T-cell (primary cell): ENCODE measurements at regions not wholly inside any gene's neighbourhood (a gene's known extent, or its start where the extent isn't known, plus 50 kb on each side); places are given as distances from the start of the nearest gene placed in this dataset.

Experiments used
- ATAC-seq, 4 experiments: fragments of 200-7000 bp in 3 of 4; fragments of 150-1000 bp in 1 of 4; cut with Tn5 transposase; replicated peaks in 1 of 4; 1 replicate in 3 of 4; 2 replicates in 1 of 4; pipeline ENCODE4 v1.10.0; 2021; ENCODE audit warnings: moderate library complexity in 3 of 4, mild to moderate bottlenecking in 2 of 4, moderate number of reproducible peaks in 1 of 4
- CTCF ChIA-PET, 2 donors: fragments of 300-600 bp; sonication (Branson Sonifier 250); formaldehyde crosslinking; loops; one replicate each; lab custom pipeline; 2022; ENCODE audit warnings: antibody characterized with exemption in 2 of 2; lab: Charles Lee
- POLR2A ChIA-PET, 2 donors: fragments of 300-600 bp; sonication (Branson Sonifier 250); formaldehyde crosslinking; loops; one replicate each; lab custom pipeline; 2022; ENCODE audit warnings: antibody characterized with exemption in 2 of 2; lab: Charles Lee
- DNase-seq, 35 experiments: peaks; one replicate each; pipeline versions ENCODE4 v3.0.0 to v3.0.0-alpha.2; 2013 to 2023
- H3K27ac ChIP-seq: one replicate; pipeline ENCODE4 v1.5.1; 2013; ENCODE audit warnings: low read length
- H3K27me3 ChIP-seq, 2 experiments: replicated peaks in 1 of 2; 1 replicate in 1 of 2; 2 replicates in 1 of 2; pipeline versions ENCODE4 v1.6.1 to v1.7.0; 2013; ENCODE audit warnings: low read length in 1 of 2, mixed read lengths in 1 of 2; ENCODE audit not compliant: control insufficient read depth in 2 of 2, insufficient read depth in 2 of 2; ENCODE audit errors: extremely low read depth in 1 of 2
- H3K36me3 ChIP-seq, 2 donors: 1 replicate in 1 of 2; 2 replicates in 1 of 2; pipeline versions ENCODE4 v1.6.1 to v1.7.0; 2013; ENCODE audit warnings: low read length in 1 of 2; ENCODE audit not compliant: control insufficient read depth in 2 of 2, insufficient read depth in 1 of 2; ENCODE audit errors: extremely low read depth in 1 of 2
- H3K4me1 ChIP-seq, 2 experiments: 1 replicate in 1 of 2; 2 replicates in 1 of 2; pipeline versions ENCODE4 v1.6.1 to v1.7.0; 2013; ENCODE audit warnings: low read length in 2 of 2, mixed read lengths in 1 of 2; ENCODE audit not compliant: insufficient read depth in 2 of 2, control insufficient read depth in 1 of 2; ENCODE audit errors: extremely low read depth in 1 of 2
- H3K4me3 ChIP-seq, 2 donors: 1 replicate in 1 of 2; 2 replicates in 1 of 2; pipeline versions ENCODE4 v1.5.1 to v1.7.0; 2013; ENCODE audit warnings: mild to moderate bottlenecking in 2 of 2, low read length in 1 of 2, moderate library complexity in 1 of 2; ENCODE audit not compliant: control insufficient read depth in 1 of 2; ENCODE audit errors: extremely low read depth in 1 of 2
- H3K9me3 ChIP-seq: 2 replicates; pipeline ENCODE4 v1.7.0; 2013
- H3K27ac Mint-ChIP-seq, 2 donors: one replicate each; pipeline ENCODE4 v1.8.0; 2020 to 2021; ENCODE audit warnings: mild to moderate bottlenecking in 2 of 2, mixed read lengths in 2 of 2
- H3K27me3 Mint-ChIP-seq, 2 donors: one replicate each; pipeline ENCODE4 v1.8.0; 2021 to 2022; ENCODE audit warnings: mixed read lengths in 2 of 2
- H3K36me3 Mint-ChIP-seq: one replicate; pipeline ENCODE4 v1.8.0; 2021; ENCODE audit warnings: mixed read lengths
- H3K4me1 Mint-ChIP-seq, 3 donors: one replicate each; pipeline ENCODE4 v1.8.0; 2020 to 2022; ENCODE audit warnings: mixed read lengths in 3 of 3, mild to moderate bottlenecking in 1 of 3
- H3K4me3 Mint-ChIP-seq, 3 donors: one replicate each; pipeline ENCODE4 v1.8.0; 2020 to 2022; ENCODE audit warnings: mild to moderate bottlenecking in 3 of 3, mixed read lengths in 3 of 3, moderate library complexity in 3 of 3
- H3K9me3 Mint-ChIP-seq, 3 donors: one replicate each; pipeline ENCODE4 v1.8.0; 2020 to 2022; ENCODE audit warnings: mixed read lengths in 3 of 3
- WGBS: methylation state at CpG from one replicate; pipeline ENCODE4 v1.1.5; 2013; ENCODE audit warnings: missing lambda C conversion rate; ENCODE audit not compliant: insufficient coverage; 5-methylcytosine and 5-hydroxymethylcytosine counted together

DNA sequence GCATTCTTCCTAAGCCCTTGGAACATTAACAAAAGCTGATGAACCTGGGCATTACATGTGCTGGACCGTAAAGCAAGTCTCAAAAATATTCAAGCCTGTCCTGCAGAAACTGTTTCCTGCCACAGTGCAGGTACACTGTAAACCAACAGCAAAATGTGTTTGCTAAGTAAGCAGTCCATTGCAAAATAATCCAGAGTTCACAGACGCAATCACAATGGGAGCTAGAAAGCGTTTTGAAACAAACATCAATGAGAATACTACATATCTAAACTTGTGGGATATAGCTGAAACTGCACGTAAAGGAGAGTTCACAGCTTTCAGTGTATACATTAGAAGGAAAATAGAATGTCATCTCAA, 61.6 kb downstream of the RGS12 start:
- H3K4me3 Mint-ChIP-seq, result no peak overlapping the region
- ChIA-PET CTCF (no interaction called here), POLR2A (no interaction called here)
- H3K9me3 Mint-ChIP-seq, result peaks cover 0 to 15% (median 5%) of the 10 kb centered on the region in 3 donors
- no peaks in the 10 kb centered on the region for H3K4me1 ChIP-seq
- H3K36me3 Mint-ChIP-seq, result peaks cover 5% of the 10 kb centered on the region
- H3K9me3 ChIP-seq, result peaks cover 7% of the 10 kb centered on the region
- no peaks in the 10 kb centered on the region for H3K27me3 Mint-ChIP-seq
- ATAC-seq (no peak), DNase-seq (no peak)
- peaks cover 18 to 35% (median 25%) of the 10 kb centered on the region in 3 donors for H3K4me1 Mint-ChIP-seq
- no peak overlapping the region for H3K4me3 ChIP-seq
- no peaks in the 10 kb centered on the region for H3K27me3 ChIP-seq
- 92% methylated on average over 1 of the region's 4 CpGs for WGBS
- H3K36me3 ChIP-seq, result peaks cover 0 to 5% of the 10 kb centered on the region in 2 donors
- no peak overlapping the region for H3K27ac Mint-ChIP-seq
- no peak overlapping the region for H3K27ac ChIP-seq

DNA sequence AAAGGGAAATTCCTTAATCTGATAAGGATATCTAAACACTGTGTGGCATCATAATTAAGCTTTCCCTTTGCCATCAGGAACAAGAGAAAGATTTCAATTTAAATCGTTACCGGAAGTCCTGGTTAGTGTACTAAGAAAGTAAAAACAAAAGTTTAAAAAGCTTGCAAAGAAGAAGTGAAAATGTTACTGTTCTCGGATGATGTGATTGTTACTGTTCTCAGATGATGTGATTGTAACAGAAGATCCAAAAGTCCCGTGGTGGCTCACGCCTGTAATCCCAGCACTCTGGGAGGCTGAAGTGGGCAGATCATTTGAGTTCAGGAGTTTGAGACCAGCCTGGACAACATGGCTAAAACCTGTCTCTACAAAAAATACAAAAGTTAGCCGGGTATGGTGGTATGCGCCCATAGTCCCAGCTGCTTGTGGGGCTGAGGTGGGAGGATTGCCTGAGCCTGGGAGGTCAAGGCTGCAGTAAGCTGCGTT, 62.5 kb downstream of the RGS12 start:
- peaks cover 0 to 5% of the 10 kb centered on the region in 2 donors for H3K36me3 ChIP-seq
- H3K27me3 Mint-ChIP-seq, result no peaks in the 10 kb centered on the region
- peak overlapping the region in 1 of 3 donors; percentile 46 for H3K4me3 Mint-ChIP-seq
- peak overlapping the region; percentile 16 to 73 for H3K27ac Mint-ChIP-seq
- no peaks in the 10 kb centered on the region for H3K27me3 ChIP-seq
- peaks cover 5% of the 10 kb centered on the region for H3K36me3 Mint-ChIP-seq
- no peak for DNase-seq
- H3K9me3 Mint-ChIP-seq, result peaks cover 0 to 15% (median 5%) of the 10 kb centered on the region in 3 donors
- ATAC-seq, result no peak
- peaks cover 7% of the 10 kb centered on the region for H3K9me3 ChIP-seq
- no peak overlapping the region for H3K4me3 ChIP-seq
- no peaks in the 10 kb centered on the region for H3K4me1 ChIP-seq
- CTCF ChIA-PET, result interaction anchor here in 1 of 2 donors (1.0 kb wide), 1 partner anchor 125 kb away, joined by 3 read pairs; no protein-coding TSS in a partner anchor
- peaks cover 22 to 42% (median 25%) of the 10 kb centered on the region in 3 donors for H3K4me1 Mint-ChIP-seq
- POLR2A ChIA-PET, result no interaction called here
- H3K27ac ChIP-seq, result no peak overlapping the region
- WGBS, result 65% methylated on average over 5 of the region's 8 CpGs

DNA sequence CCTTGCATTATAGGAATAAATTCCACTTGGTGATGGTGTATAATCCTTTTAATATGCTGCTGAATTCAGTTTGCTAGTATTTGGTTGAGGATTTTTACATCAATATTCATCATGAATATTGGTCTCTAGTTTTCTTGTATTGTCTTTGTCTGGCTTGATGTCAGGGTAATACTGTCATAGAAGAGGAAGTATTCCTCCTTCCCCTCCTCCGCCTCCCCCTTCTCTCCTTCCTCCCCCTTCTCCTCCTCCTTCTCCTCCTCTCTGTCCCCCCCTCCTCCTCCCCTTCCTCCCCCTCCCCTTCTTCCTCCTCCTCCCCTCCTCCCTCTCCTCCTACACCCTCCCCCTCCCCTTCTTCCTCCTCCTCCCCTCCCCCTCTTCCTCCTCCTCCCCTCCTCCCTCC, 65.8 kb downstream of the RGS12 start:
- Histone ChIP-seq H3K9me3 (peaks cover 2% of the 10 kb centered on the region), H3K27ac (no peak overlapping the region), H3K36me3 (peaks cover 0 to 5% of the 10 kb centered on the region in 2 donors), H3K27me3 (peaks cover 0 to 5% of the 10 kb centered on the region in 2 experiments), H3K4me3 (no peak overlapping the region), H3K4me1 (no peaks in the 10 kb centered on the region)
- POLR2A ChIA-PET, result no interaction called here
- Mint-ChIP-seq H3K27ac (no peak overlapping the region), H3K4me1 (peaks cover 25 to 50% (median 50%) of the 10 kb centered on the region in 3 donors), H3K4me3 (no peak overlapping the region), H3K36me3 (no peaks in the 10 kb centered on the region), H3K27me3 (peaks cover 0 to 3% of the 10 kb centered on the region in 2 donors), H3K9me3 (no peaks in the 10 kb centered on the region)
- DNase-seq (no peak), ATAC-seq (no peak)
- CTCF ChIA-PET, result no interaction called here
- no CpG with 5 or more reads among the region's 1 CpG for WGBS

DNA sequence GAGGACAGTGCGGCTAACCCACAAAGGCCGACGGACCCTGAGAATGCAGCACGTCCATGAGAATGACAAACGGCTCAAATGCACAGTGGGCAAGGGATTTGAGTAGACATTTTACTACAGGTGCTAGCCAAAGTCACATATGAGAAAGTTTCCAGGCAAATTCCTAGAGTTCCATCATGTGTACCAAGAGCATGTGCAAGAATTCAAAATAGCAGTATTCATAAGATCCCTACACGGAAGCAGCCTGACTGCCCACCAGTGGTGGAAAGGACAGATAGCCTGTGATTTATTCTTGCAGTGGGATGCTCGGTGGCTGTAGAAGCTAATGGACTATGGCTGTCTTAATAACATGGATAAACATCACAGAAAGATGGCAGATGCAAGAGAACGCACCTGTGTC, 68.0 kb downstream of the RGS12 start:
- Mint-ChIP-seq H3K9me3 (no peaks in the 10 kb centered on the region), H3K27ac (no peak overlapping the region), H3K4me1 (peaks cover 22 to 45% (median 37%) of the 10 kb centered on the region in 3 donors), H3K4me3 (no peak overlapping the region), H3K36me3 (no peaks in the 10 kb centered on the region), H3K27me3 (peaks cover 0 to 3% of the 10 kb centered on the region in 2 donors)
- no peak for ATAC-seq
- DNase-seq, result no peak
- Histone ChIP-seq H3K9me3 (peaks cover 2% of the 10 kb centered on the region), H3K36me3 (no peaks in the 10 kb centered on the region), H3K27ac (no peak overlapping the region), H3K4me3 (no peak overlapping the region), H3K4me1 (no peaks in the 10 kb centered on the region), H3K27me3 (peaks cover 0 to 5% of the 10 kb centered on the region in 2 experiments)
- ChIA-PET CTCF (no interaction called here), POLR2A (no interaction called here)
- 93% methylated on average over 8 of the region's 8 CpGs for WGBS

DNA sequence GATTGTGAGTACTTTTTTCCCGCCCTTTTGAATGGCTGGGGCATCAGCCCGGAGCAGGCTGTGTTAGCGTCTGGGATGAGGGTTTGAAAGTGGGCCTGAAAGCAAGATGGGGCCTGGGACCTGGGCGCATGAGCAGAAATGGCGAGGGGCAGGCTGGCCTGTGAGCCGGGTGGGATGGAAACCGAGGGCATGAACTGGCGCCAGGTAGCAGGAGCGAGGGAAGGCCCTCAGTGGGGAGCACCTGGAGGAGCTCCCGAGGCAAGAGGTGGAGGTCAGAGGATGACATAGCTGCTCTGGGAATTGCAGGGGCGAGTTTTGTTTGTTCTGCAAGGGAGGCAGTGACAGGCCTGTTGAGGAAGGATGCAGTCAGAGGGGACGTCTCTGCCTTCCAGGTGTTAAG, 68.6 kb downstream of the RGS12 start:
- Histone ChIP-seq H3K36me3 (no peaks in the 10 kb centered on the region), H3K4me3 (no peak overlapping the region), H3K27me3 (peaks cover 0 to 5% of the 10 kb centered on the region in 2 experiments), H3K27ac (no peak overlapping the region), H3K9me3 (peaks cover 2% of the 10 kb centered on the region), H3K4me1 (no peaks in the 10 kb centered on the region)
- Mint-ChIP-seq H3K27ac (no peak overlapping the region), H3K4me3 (no peak overlapping the region), H3K9me3 (no peaks in the 10 kb centered on the region), H3K36me3 (no peaks in the 10 kb centered on the region), H3K27me3 (peaks cover 0 to 3% of the 10 kb centered on the region in 2 donors), H3K4me1 (peaks cover 22 to 45% (median 37%) of the 10 kb centered on the region in 3 donors)
- 87% methylated on average over 12 of the region's 12 CpGs for WGBS
- no peak for DNase-seq
- ChIA-PET POLR2A (no interaction called here), CTCF (no interaction called here)
- no peak for ATAC-seq

DNA sequence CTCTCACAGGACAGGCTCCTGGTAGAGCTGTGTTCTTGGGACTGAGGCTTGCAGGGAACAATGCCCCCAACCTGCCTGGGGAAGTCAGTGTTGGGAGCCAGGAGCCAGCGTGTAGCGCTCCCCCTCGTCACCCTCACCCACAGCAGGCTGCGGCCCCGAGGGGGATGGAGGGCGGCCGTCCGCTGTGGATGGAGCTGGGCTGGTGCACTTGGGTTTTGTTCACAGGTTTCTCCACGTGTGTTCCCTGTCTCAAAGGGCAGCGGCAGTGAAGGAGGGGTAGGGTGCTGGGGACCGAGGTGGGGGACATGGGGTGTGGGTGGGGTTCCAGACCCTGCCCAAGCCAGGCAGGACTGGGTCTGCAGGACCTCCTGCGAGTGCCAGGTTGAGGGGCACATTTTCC, 69.1 kb downstream of the RGS12 start:
- Histone ChIP-seq H3K9me3 (peaks cover 2% of the 10 kb centered on the region), H3K27me3 (peaks cover 0 to 8% of the 10 kb centered on the region in 2 experiments), H3K4me1 (no peaks in the 10 kb centered on the region), H3K27ac (no peak overlapping the region), H3K4me3 (no peak overlapping the region), H3K36me3 (no peaks in the 10 kb centered on the region)
- Mint-ChIP-seq H3K27ac (no peak overlapping the region), H3K36me3 (no peaks in the 10 kb centered on the region), H3K9me3 (no peaks in the 10 kb centered on the region), H3K4me1 (peaks cover 19 to 45% (median 32%) of the 10 kb centered on the region in 3 donors), H3K4me3 (no peak overlapping the region), H3K27me3 (peaks cover 0 to 3% of the 10 kb centered on the region in 2 donors)
- ATAC-seq (no peak), DNase-seq (no peak)
- 90% methylated on average over 4 of the region's 12 CpGs for WGBS
- ChIA-PET POLR2A (interaction anchor here in 1 of 2 donors (0.5 kb wide), 1 partner anchor 366 kb away, joined by 4 read pairs; no protein-coding TSS in a partner anchor), CTCF (no interaction called here)
